Duodenal mucosa (tissue), 2 donors: ENCODE measurements at regions not wholly inside any gene's neighbourhood (a gene's known extent, or its start where the extent isn't known, plus 50 kb on each side); places are given as distances from the start of the nearest gene placed in this dataset.

Experiments
- H3K27ac ChIP-seq: one replicate; pipeline ENCODE4 v1.7.0; 2013; ENCODE audit warnings: low read depth, low read length
- H3K27me3 ChIP-seq, 2 donors: one replicate each; pipeline ENCODE4 v1.7.0; 2013; ENCODE audit warnings: low read length in 2 of 2, control low read depth in 1 of 2; ENCODE audit not compliant: insufficient read depth in 2 of 2, control insufficient read depth in 1 of 2
- H3K36me3 ChIP-seq, 2 donors: one replicate each; pipeline ENCODE4 v1.7.0; 2013; ENCODE audit warnings: low read length in 2 of 2, control low read depth in 1 of 2; ENCODE audit not compliant: insufficient read depth in 2 of 2, control insufficient read depth in 1 of 2
- H3K4me1 ChIP-seq, 2 donors: one replicate each; pipeline ENCODE4 v1.7.0; 2013; ENCODE audit warnings: low read length in 2 of 2, control low read depth in 1 of 2; ENCODE audit not compliant: insufficient read depth in 2 of 2, control insufficient read depth in 1 of 2
- H3K4me3 ChIP-seq, 2 donors: one replicate each; pipeline ENCODE4 v1.7.0; 2013; ENCODE audit warnings: low read length in 2 of 2, low read depth in 1 of 2
- H3K9ac ChIP-seq, 2 donors: one replicate each; pipeline ENCODE4 v1.7.0; 2013; ENCODE audit warnings: low read length in 2 of 2, low read depth in 1 of 2
- H3K9me3 ChIP-seq, 2 donors: one replicate each; pipeline ENCODE4 v1.7.0; 2013; ENCODE audit warnings: low read length in 2 of 2, control low read depth in 1 of 2; ENCODE audit not compliant: control insufficient read depth in 1 of 2

GRCh38 chr21:36207577-36208320 is 51.1 kb downstream of the DOP1B start:
- H3K4me1 ChIP-seq: peaks cover 21 to 22% of the 10 kb centered on the region in 2 donors
- no peaks in the 10 kb centered on the region for H3K9me3 ChIP-seq
- H3K27me3 ChIP-seq: no peaks in the 10 kb centered on the region
- no peak overlapping the region for H3K9ac ChIP-seq
- no peak overlapping the region for H3K4me3 ChIP-seq
- no peak overlapping the region for H3K27ac ChIP-seq
- peaks cover 12 to 15% of the 10 kb centered on the region in 2 donors for H3K36me3 ChIP-seq

- Histone ChIP-seq H3K36me3 (peaks cover 12 to 18% of the 10 kb centered on the region in 2 donors), H3K9me3 (no peaks in the 10 kb centered on the region), H3K4me3 (no peak overlapping the region), H3K4me1 (peaks cover 15 to 16% of the 10 kb centered on the region in 2 donors), H3K9ac (no peak overlapping the region), H3K27me3 (no peaks in the 10 kb centered on the region), H3K27ac (no peak overlapping the region)
Measured at GRCh38 chr21:36208326-36209013, 51.8 kb downstream of the DOP1B start.

- Histone ChIP-seq H3K4me1 (peaks cover 6 to 7% of the 10 kb centered on the region in 2 donors), H3K27ac (no peak overlapping the region), H3K4me3 (no peak overlapping the region), H3K9me3 (no peaks in the 10 kb centered on the region), H3K27me3 (no peaks in the 10 kb centered on the region), H3K36me3 (peaks cover 12 to 29% of the 10 kb centered on the region in 2 donors), H3K9ac (no peak overlapping the region)
Measured at GRCh38 chr21:36209626-36210171, 53.1 kb downstream of the DOP1B start.

GRCh38 chr21:36210779-36211659 is 54.4 kb downstream of the DOP1B start:
- Histone ChIP-seq H3K4me3 (no peak overlapping the region), H3K27ac (no peak overlapping the region), H3K27me3 (no peaks in the 10 kb centered on the region), H3K9me3 (no peaks in the 10 kb centered on the region), H3K9ac (no peak overlapping the region), H3K36me3 (peaks cover 12 to 36% of the 10 kb centered on the region in 2 donors), H3K4me1 (peaks cover 6 to 7% of the 10 kb centered on the region in 2 donors)

- Histone ChIP-seq H3K4me1 (peaks cover 6 to 7% of the 10 kb centered on the region in 2 donors), H3K27me3 (no peaks in the 10 kb centered on the region), H3K4me3 (no peak overlapping the region), H3K27ac (no peak overlapping the region), H3K9me3 (no peaks in the 10 kb centered on the region), H3K9ac (no peak overlapping the region), H3K36me3 (peaks cover 12 to 42% of the 10 kb centered on the region in 2 donors)
Measured at GRCh38 chr21:36211660-36212512, 55.3 kb downstream of the DOP1B start.

GRCh38 chr21:36212513-36212780 is 55.8 kb downstream of the DOP1B start:
- Histone ChIP-seq H3K9ac (no peak overlapping the region), H3K4me1 (peaks cover 6 to 7% of the 10 kb centered on the region in 2 donors), H3K9me3 (no peaks in the 10 kb centered on the region), H3K36me3 (peaks cover 12 to 47% of the 10 kb centered on the region in 2 donors), H3K4me3 (no peak overlapping the region), H3K27ac (no peak overlapping the region), H3K27me3 (no peaks in the 10 kb centered on the region)

- Histone ChIP-seq H3K36me3 (peaks cover 10 to 62% of the 10 kb centered on the region in 2 donors), H3K9me3 (no peaks in the 10 kb centered on the region), H3K9ac (no peak overlapping the region), H3K4me3 (no peak overlapping the region), H3K4me1 (peaks cover 3 to 7% of the 10 kb centered on the region in 2 donors), H3K27me3 (no peaks in the 10 kb centered on the region), H3K27ac (no peak overlapping the region)
Measured at GRCh38 chr21:36214561-36214960, 57.9 kb downstream of the DOP1B start.

- Histone ChIP-seq H3K9ac (no peak overlapping the region), H3K36me3 (peaks cover 5 to 70% of the 10 kb centered on the region in 2 donors), H3K9me3 (no peaks in the 10 kb centered on the region)
Measured at GRCh38 chr21:36217743-36218142, 61.1 kb downstream of the DOP1B start.

GRCh38 chr21:36218691-36219090 is 62.1 kb downstream of the DOP1B start:
- H3K9ac ChIP-seq: no peak overlapping the region
- no peak overlapping the region for H3K4me3 ChIP-seq
- H3K36me3 ChIP-seq: peaks cover 5 to 71% of the 10 kb centered on the region in 2 donors
- H3K27me3 ChIP-seq: no peaks in the 10 kb centered on the region
- H3K9me3 ChIP-seq: no peaks in the 10 kb centered on the region
- H3K27ac ChIP-seq: no peak overlapping the region
- H3K4me1 ChIP-seq: no peaks in the 10 kb centered on the region

More at GRCh38 chr21:36217743-36218142, 61.1 kb downstream of the DOP1B start:
- Histone ChIP-seq H3K4me1 (no peaks in the 10 kb centered on the region), H3K4me3 (no peak overlapping the region), H3K27ac (no peak overlapping the region), H3K27me3 (no peaks in the 10 kb centered on the region)
